ENCODE measurements at regions not wholly inside any gene's neighbourhood (a gene's known extent, or its start where the extent isn't known, plus 50 kb on each side); places are given as distances from the start of the nearest gene placed in this dataset.

GRCh38 chr11:70026012-70026411 is 52.1 kb upstream of the ANO1 start (continued):
- TF ChIP-seq SRF (IDR thresholded peaks at IDR 0.05; ENCODE audit: low read depth), result no peak
- TF ChIP-seq CEBPB (IDR thresholded peaks at IDR 0.05; ENCODE audit: low read depth), result no peak
- no peak for TF ChIP-seq FOSL1 (IDR thresholded peaks at IDR 0.05; ENCODE audit: low read depth)
- TF ChIP-seq POLR2A (IDR thresholded peaks at IDR 0.05; ENCODE audit: borderline replicate concordance, extremely low read depth, insufficient read depth, insufficient read length), result no peak
- TF ChIP-seq YY1 (IDR thresholded peaks at IDR 0.05; ENCODE audit: extremely low read depth, insufficient replicate concordance, low read depth, low read length), result no peak
- no peak for TF ChIP-seq CTCF (IDR thresholded peaks at IDR 0.05 in 2 of 3, conservative IDR thresholded peaks at IDR 0.05 in 1 of 3; ENCODE audit: borderline replicate concordance in 1 of 3, insufficient read depth in 1 of 3, low read depth in 2 of 3, low read length in 2 of 3)

- POLR2A ChIA-PET, result no interaction called here
- no peaks in the 10 kb centered on the region; a peak in 1 of 4 replicates for H3K9me3 ChIP-seq (ENCODE audit: control insufficient read depth in 1 of 2, insufficient read depth in 1 of 2, low read depth in 1 of 2, low read length in 2 of 2)
- no peaks in the 10 kb centered on the region for H3K79me2 ChIP-seq (ENCODE audit: insufficient read depth, low read length)
- no peak for TF ChIP-seq CTCF (IDR thresholded peaks at IDR 0.05 in 2 of 3, conservative IDR thresholded peaks at IDR 0.05 in 1 of 3; ENCODE audit: borderline replicate concordance in 1 of 3, insufficient read depth in 1 of 3, low read depth in 2 of 3, low read length in 2 of 3)
- CTCF ChIA-PET, result no interaction called here
- no peaks in the 10 kb centered on the region for H3K36me3 ChIP-seq (ENCODE audit: control insufficient read depth in 1 of 2, insufficient read depth in 2 of 2, low read length in 2 of 2)
- H2AFZ ChIP-seq (ENCODE audit: low read depth, low read length, poor library complexity, severe bottlenecking), result no peak overlapping the region
- no peaks in the 10 kb centered on the region for H4K20me1 ChIP-seq (ENCODE audit: insufficient read depth)
- H3K27ac ChIP-seq (ENCODE audit: low read depth, low read length), result no peak overlapping the region
- RAD21 ChIA-PET (ENCODE audit: low non-redundant PET in 1 of 2, low total read pairs in 2 of 2, uncharacterized antibody in 2 of 2, unreplicated experiment in 2 of 2), result no interaction called here
- DNase-seq (ENCODE audit: low read depth, low spot score) (no peak), ATAC-seq (no peak)
- no peaks in the 10 kb centered on the region for H3K27me3 ChIP-seq (ENCODE audit: insufficient read depth, low read length)
- H3K9ac ChIP-seq (ENCODE audit: low read length), result no peak overlapping the region
- no peaks in the 10 kb centered on the region for H3K9me2 ChIP-seq (ENCODE audit: insufficient read depth)
- H3K4me1 ChIP-seq (ENCODE audit: control insufficient read depth in 1 of 2, insufficient read depth in 2 of 2, low read length in 2 of 2), result peaks cover 0 to 14% of the 10 kb centered on the region in 2 experiments; a peak in 1 of 4 replicates
- no peak overlapping the region for H3K4me3 ChIP-seq (replicated peaks in 1 of 2; ENCODE audit: low read depth in 1 of 2, low read length in 2 of 2)
- intact Hi-C loops (cut with micrococcal nuclease), result no loop called here
- BruUV-seq (replicated peaks), result no TSS peak
- no peak overlapping the region for H3K4me2 ChIP-seq (ENCODE audit: low read length)
Observed at GRCh38 chr11:70026726-70027125, 51.4 kb upstream of the ANO1 start.

All from HCT116 (cell line).